ENCODE measurements at regions not wholly inside any gene's neighbourhood (a gene's known extent, or its start where the extent isn't known, plus 50 kb on each side); places are given as distances from the start of the nearest gene placed in this dataset.

DNA sequence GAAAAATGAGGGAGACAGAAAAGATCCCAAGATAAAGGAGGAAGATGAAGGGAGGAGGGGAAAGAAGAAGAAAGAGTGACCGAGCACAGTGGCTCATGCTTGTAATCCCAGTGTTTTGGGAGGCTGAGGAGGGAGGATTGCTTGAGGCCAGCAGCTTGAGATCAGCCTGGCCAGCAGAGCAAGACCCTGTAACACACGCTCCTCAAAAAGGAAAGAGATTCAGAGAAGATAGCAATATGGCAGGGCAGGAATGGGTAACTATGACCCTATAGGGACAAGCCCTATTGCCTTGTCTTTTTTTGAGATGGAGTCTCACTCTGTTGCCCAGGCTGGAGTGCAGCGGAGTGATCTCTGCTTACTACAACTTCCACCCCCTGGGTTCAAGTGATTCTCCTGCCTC is 116.9 kb upstream of the MAP1LC3B2 start:
- no peak overlapping the region for H4K91ac ChIP-seq (ENCODE audit: insufficient read length, low read depth, low read length)
- no peaks in the 10 kb centered on the region for H3K9me3 ChIP-seq (ENCODE audit: control insufficient read depth, low read depth, low read length)
- H2AK5ac ChIP-seq (ENCODE audit: insufficient read length, low read length), result no peak overlapping the region
- Mint-ChIP-seq H3K4me3 (no peak overlapping the region), H3K27me3 (ENCODE audit: low read depth) (no peaks in the 10 kb centered on the region; the same call in 1 of the 2 replicates), H3K9me3 (no peaks in the 10 kb centered on the region), H3K27ac (no peak overlapping the region), H3K4me1 (peaks cover 10 to 20% of the 10 kb centered on the region in 2 experiments), H3K36me3 (ENCODE audit: insufficient read depth in 1 of 3, low read depth in 3 of 3) (no peaks in the 10 kb centered on the region)
- no peak overlapping the region for H3T11ph ChIP-seq (ENCODE audit: low read length)
- H3K27me3 ChIP-seq (ENCODE audit: insufficient read depth, low read length), result no peaks in the 10 kb centered on the region
- no peak overlapping the region for H3K9ac ChIP-seq (ENCODE audit: extremely low read depth, insufficient read length, low read length)
- H3K14ac ChIP-seq (ENCODE audit: insufficient read depth, low read length), result no peak overlapping the region
- H2AFZ ChIP-seq (ENCODE audit: low read length), result no peak overlapping the region
- WGBS (ENCODE audit: extremely low coverage, insufficient read length, low lambda C conversion rate), result no CpG with 5 or more reads among the region's 3 CpGs
- H3K18ac ChIP-seq (ENCODE audit: insufficient read length, low read depth, low read length), result no peak overlapping the region
- H2BK120ac ChIP-seq (ENCODE audit: low read depth, low read length, poor library complexity, severe bottlenecking), result no peak overlapping the region
- H3K27ac ChIP-seq (ENCODE audit: insufficient read length, low read depth, low read length), result no peak overlapping the region
- no peaks in the 10 kb centered on the region for H3K23me2 ChIP-seq (ENCODE audit: insufficient read length, low read depth, low read length, poor library complexity, severe bottlenecking)
- H4K8ac ChIP-seq (replicated peaks; ENCODE audit: insufficient read length, low read depth, low read length), result no peak overlapping the region
- no peaks in the 10 kb centered on the region for H3K79me1 ChIP-seq (ENCODE audit: insufficient read depth, low read depth, low read length, poor library complexity, severe bottlenecking)
- H3K4me2 ChIP-seq (ENCODE audit: insufficient read depth, insufficient read length, low read length), result no peak overlapping the region
- H2BK20ac ChIP-seq (ENCODE audit: low read depth, low read length, poor library complexity, severe bottlenecking), result no peak overlapping the region
- no peak overlapping the region for H4K5ac ChIP-seq (ENCODE audit: insufficient read length, low read depth, low read length)
- H3K79me2 ChIP-seq (ENCODE audit: insufficient read depth, low read length), result no peaks in the 10 kb centered on the region
- H3K4ac ChIP-seq (ENCODE audit: low read depth, low read length), result no peak overlapping the region
- H2BK5ac ChIP-seq (ENCODE audit: insufficient read length, low read length), result no peak overlapping the region
- H3K4me1 ChIP-seq (ENCODE audit: insufficient read depth, low read length), result no peaks in the 10 kb centered on the region
- DNase-seq, result no peak
- H3K23ac ChIP-seq (ENCODE audit: insufficient read length, low read depth, low read length), result no peak overlapping the region
- no peaks in the 10 kb centered on the region for H4K20me1 ChIP-seq (ENCODE audit: control insufficient read depth, insufficient read depth, insufficient read length)
- TF ChIP-seq, protein P1, sequence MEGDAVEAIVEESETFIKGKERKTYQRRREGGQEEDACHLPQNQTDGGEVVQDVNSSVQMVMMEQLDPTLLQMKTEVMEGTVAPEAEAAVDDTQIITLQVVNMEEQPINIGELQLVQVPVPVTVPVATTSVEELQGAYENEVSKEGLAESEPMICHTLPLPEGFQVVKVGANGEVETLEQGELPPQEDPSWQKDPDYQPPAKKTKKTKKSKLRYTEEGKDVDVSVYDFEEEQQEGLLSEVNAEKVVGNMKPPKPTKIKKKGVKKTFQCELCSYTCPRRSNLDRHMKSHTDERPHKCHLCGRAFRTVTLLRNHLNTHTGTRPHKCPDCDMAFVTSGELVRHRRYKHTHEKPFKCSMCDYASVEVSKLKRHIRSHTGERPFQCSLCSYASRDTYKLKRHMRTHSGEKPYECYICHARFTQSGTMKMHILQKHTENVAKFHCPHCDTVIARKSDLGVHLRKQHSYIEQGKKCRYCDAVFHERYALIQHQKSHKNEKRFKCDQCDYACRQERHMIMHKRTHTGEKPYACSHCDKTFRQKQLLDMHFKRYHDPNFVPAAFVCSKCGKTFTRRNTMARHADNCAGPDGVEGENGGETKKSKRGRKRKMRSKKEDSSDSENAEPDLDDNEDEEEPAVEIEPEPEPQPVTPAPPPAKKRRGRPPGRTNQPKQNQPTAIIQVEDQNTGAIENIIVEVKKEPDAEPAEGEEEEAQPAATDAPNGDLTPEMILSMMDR (conservative IDR thresholded peaks at IDR 0.05), result no peak
- no peak overlapping the region for H3K56ac ChIP-seq (ENCODE audit: insufficient read length, low read depth, low read length)
- no peak overlapping the region for H2BK15ac ChIP-seq (ENCODE audit: low read depth, low read length)
- H2BK12ac ChIP-seq (ENCODE audit: insufficient read length, low read depth, low read length), result no peak overlapping the region
